ENCODE measurements at regions not wholly inside any gene's neighbourhood (a gene's known extent, or its start where the extent isn't known, plus 50 kb on each side); places are given as distances from the start of the nearest gene placed in this dataset.

- Histone ChIP-seq H3K9me3 (ENCODE audit: control extremely low read depth in 1 of 3, control insufficient read depth in 2 of 3, insufficient read depth in 1 of 3, low read length in 2 of 3) (peaks cover 0 to 2% (median 1%) of the 10 kb centered on the region in 3 donors), H4K20me1 (ENCODE audit: control insufficient read depth, insufficient read depth, low read length, poor library complexity, severe bottlenecking) (no peaks in the 10 kb centered on the region), H3K79me2 (ENCODE audit: control insufficient read depth, insufficient read depth, low read length) (no peaks in the 10 kb centered on the region), H3K4me1 (ENCODE audit: control insufficient read depth in 2 of 2, insufficient read depth in 2 of 2, low read length in 2 of 2) (no peaks in the 10 kb centered on the region), H3K4me3 (ENCODE audit: control extremely low read depth in 1 of 5, extremely low read depth in 1 of 5, insufficient read depth in 1 of 5, low read depth in 2 of 5, low read length in 4 of 5) (no peak overlapping the region), H3K4me2 (replicated peaks; ENCODE audit: low read depth, low read length, poor library complexity, severe bottlenecking) (no peak overlapping the region), H3K36me3 (replicated peaks in 1 of 2; ENCODE audit: control extremely low read depth in 1 of 2, control insufficient read depth in 1 of 2, extremely low read depth in 1 of 2, insufficient read depth in 2 of 2, low read length in 1 of 2) (no peaks in the 10 kb centered on the region), H3K27me3 (replicated peaks in 1 of 4; ENCODE audit: control extremely low read depth in 1 of 4, control insufficient read depth in 3 of 4, insufficient read depth in 4 of 4, low read length in 3 of 4) (no peaks in the 10 kb centered on the region), H2AFZ (ENCODE audit: insufficient read depth, low read depth, low read length, poor library complexity, severe bottlenecking) (no peak overlapping the region), H3K9ac (ENCODE audit: low read length) (no peak overlapping the region), H3K27ac (ENCODE audit: low read length in 2 of 2) (no peak overlapping the region)
- peaks cover 10% of the 10 kb centered on the region for H3K9me3 Mint-ChIP-seq (ENCODE audit: insufficient read depth)
- no peaks in the 10 kb centered on the region for H3K4me1 Mint-ChIP-seq
- H3K27me3 Mint-ChIP-seq = no peaks in the 10 kb centered on the region
- no peak for TF ChIP-seq CTCF (IDR thresholded peaks at IDR 0.05)
- TF ChIP-seq EZH2 (IDR thresholded peaks at IDR 0.05; ENCODE audit: borderline replicate concordance, insufficient read depth, low read depth, low read length, poor library complexity, severe bottlenecking) = no peak
- no peak for DNase-seq
- ChIA-PET POLR2A (no interaction called here), CTCF (no interaction called here)
- no peak overlapping the region for H3K27ac Mint-ChIP-seq
- ATAC-seq (ENCODE audit: low read depth) = no peak
- no peak overlapping the region for H3K4me3 Mint-ChIP-seq
- intact Hi-C loops (cut with micrococcal nuclease) = no loop called here
Observed at GRCh38 chr3:190774633-190775032, 87.9 kb downstream of the GMNC start.

- no peak for DNase-seq
- H3K4me3 ChIP-seq (ENCODE audit: control extremely low read depth in 1 of 5, extremely low read depth in 1 of 5, insufficient read depth in 1 of 5, low read depth in 2 of 5, low read length in 4 of 5) = no peak overlapping the region
- no peaks in the 10 kb centered on the region for H4K20me1 ChIP-seq (ENCODE audit: control insufficient read depth, insufficient read depth, low read length, poor library complexity, severe bottlenecking)
- H3K27ac ChIP-seq (ENCODE audit: low read length in 2 of 2) = no peak overlapping the region
- Mint-ChIP-seq H3K4me1 (no peaks in the 10 kb centered on the region), H3K4me3 (no peak overlapping the region), H3K27ac (no peak overlapping the region), H3K27me3 (no peaks in the 10 kb centered on the region), H3K9me3 (ENCODE audit: insufficient read depth) (peaks cover 10% of the 10 kb centered on the region)
- no peak for ATAC-seq (ENCODE audit: low read depth)
- H3K36me3 ChIP-seq (replicated peaks in 1 of 2; ENCODE audit: control extremely low read depth in 1 of 2, control insufficient read depth in 1 of 2, extremely low read depth in 1 of 2, insufficient read depth in 2 of 2, low read length in 1 of 2) = no peaks in the 10 kb centered on the region
- no peaks in the 10 kb centered on the region for H3K4me1 ChIP-seq (ENCODE audit: control insufficient read depth in 2 of 2, insufficient read depth in 2 of 2, low read length in 2 of 2)
- H2AFZ ChIP-seq (ENCODE audit: insufficient read depth, low read depth, low read length, poor library complexity, severe bottlenecking) = no peak overlapping the region
- POLR2A ChIA-PET = no interaction called here
- H3K79me2 ChIP-seq (ENCODE audit: control insufficient read depth, insufficient read depth, low read length) = no peaks in the 10 kb centered on the region
- CTCF ChIA-PET = no interaction called here
- intact Hi-C loops (cut with micrococcal nuclease) = no loop called here
- H3K4me2 ChIP-seq (replicated peaks; ENCODE audit: low read depth, low read length, poor library complexity, severe bottlenecking) = no peak overlapping the region
- TF ChIP-seq EZH2 (IDR thresholded peaks at IDR 0.05; ENCODE audit: borderline replicate concordance, insufficient read depth, low read depth, low read length, poor library complexity, severe bottlenecking) (no peak), CTCF (IDR thresholded peaks at IDR 0.05) (no peak)
- no peak overlapping the region for H3K9ac ChIP-seq (ENCODE audit: low read length)
- no peaks in the 10 kb centered on the region for H3K27me3 ChIP-seq (replicated peaks in 1 of 4; ENCODE audit: control extremely low read depth in 1 of 4, control insufficient read depth in 3 of 4, insufficient read depth in 4 of 4, low read length in 3 of 4)
- WGBS (ENCODE audit: insufficient coverage) = 82% methylated on average over 3 of the region's 7 CpGs
- H3K9me3 ChIP-seq (ENCODE audit: control extremely low read depth in 1 of 3, control insufficient read depth in 2 of 3, insufficient read depth in 1 of 3, low read length in 2 of 3) = peaks cover 0 to 2% (median 1%) of the 10 kb centered on the region in 3 donors
Observed at GRCh38 chr3:190773948-190774347, 88.5 kb downstream of the GMNC start.
